GM18517 (cell line): ENCODE measurements at regions not wholly inside any gene's neighbourhood (a gene's known extent, or its start where the extent isn't known, plus 50 kb on each side); places are given as distances from the start of the nearest gene placed in this dataset.

Experiments
- ATAC-seq: cut with Tn5 transposase; IDR thresholded peaks from one replicate; pipeline ENCODE4 v1.9.1; 2021; ENCODE audit warnings: mild to moderate bottlenecking, moderate library complexity; ENCODE audit not compliant: unreplicated experiment

GRCh38 chrX:20352935-20353336 lies 86.2 kb upstream of the RPS6KA3 start:
- ATAC-seq, result peak; percentile 84

DNA sequence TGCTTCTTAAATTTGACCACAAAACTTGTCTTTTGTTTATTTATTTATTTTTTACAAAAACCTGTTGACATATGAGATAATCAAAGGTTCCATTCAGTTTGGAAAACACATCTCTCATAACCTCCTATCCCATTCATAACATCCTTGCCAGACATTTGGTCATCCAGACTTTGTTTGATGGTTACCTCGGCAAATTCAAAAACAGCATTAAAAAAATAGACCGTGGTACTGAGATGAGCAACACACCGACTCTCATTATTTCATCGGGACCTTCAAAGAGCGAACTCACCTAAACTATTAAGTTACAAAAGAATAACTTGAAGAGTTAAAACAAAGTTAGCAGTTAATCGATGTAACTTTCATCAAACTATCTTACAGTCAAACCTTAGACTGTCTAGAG lies 85.8 kb upstream of the RPS6KA3 start:
- ATAC-seq, result peak; percentile 29

GRCh38 chrX:20350596-20350995 lies 83.9 kb upstream of the RPS6KA3 start:
- ATAC-seq, result no peak

GRCh38 chrX:20348139-20348538 lies 81.4 kb upstream of the RPS6KA3 start:
- ATAC-seq, result no peak

DNA sequence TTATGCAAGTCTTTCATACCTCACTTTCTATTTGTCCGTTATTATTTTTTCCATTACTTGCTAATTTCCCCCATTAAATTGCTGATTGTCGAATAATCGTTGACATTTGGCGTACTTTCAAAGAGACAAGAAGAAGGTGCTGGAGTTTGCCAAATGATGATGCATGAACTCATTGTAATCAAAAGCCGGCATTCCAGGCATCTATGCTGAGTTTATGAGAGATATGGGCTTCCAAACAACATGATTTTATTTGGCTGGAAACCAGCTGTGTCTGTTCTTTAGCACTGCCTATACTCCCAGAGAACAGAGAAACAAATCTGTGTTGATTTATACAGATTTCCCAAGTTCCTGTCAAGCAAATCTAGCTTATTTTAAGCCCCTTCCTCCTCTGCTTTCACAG lies 80.8 kb upstream of the RPS6KA3 start:
- no peak for ATAC-seq

DNA sequence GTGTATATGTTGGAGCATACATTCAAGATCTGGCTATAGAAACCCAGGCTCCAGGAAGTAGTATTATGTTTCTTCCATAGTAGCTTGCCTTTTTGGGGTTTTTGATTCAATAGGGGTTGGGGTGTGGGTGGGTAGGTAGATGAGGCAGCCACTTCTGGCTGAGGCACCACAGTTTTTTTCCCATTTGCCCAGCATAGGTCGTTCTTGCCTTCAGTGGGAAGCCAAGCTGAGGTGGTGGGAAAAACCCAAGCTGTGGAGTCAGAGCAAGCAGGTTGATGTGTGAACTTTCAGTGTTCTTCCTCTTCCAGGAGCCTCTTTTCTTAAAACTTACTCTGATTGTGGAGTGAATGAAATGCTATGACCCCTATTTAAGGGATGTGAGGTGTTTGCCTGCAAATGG lies 67.0 kb upstream of the RPS6KA3 start:
- no peak for ATAC-seq

DNA sequence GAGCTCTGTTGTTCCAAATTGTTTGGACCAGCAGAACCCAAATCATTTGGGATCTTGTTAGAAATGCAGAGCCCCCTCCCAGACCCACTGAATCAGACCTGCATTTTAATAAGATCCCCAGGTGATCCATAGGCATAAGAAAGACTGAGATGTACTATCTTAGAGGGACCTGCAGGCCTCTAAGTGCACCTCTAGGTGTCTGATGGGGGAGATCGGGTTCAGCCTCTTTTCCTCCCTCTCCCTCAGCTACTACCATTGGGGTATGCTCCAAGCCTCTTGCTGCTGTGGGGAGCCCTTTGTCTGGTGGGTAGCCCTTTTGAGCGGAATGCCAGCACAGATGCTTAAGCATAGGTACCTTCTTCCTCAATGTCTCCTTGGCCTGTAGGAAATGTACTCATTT lies 63.8 kb upstream of the RPS6KA3 start:
- ATAC-seq, result no peak

DNA sequence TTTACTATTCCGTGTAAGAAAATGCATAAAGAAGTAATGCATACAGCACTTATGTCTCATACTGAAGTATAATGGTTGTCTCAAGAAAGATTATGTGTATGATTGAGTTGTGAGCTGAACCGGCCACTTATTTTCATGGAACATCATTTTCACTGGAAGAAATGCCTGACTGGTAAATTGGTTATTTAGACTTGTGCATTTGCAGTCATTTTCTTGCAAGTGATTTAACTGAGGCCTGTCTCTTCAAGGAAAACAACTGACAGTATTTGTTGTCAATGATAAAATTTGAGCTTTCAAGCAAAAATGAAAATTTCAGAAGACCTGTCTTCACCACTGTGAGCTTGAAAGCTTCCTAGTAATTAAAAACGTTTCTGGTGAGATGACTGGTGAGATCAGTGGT lies 62.7 kb upstream of the RPS6KA3 start:
- no peak for ATAC-seq

GRCh38 chrX:20325786-20326388 lies 59.2 kb upstream of the RPS6KA3 start:
- no peak for ATAC-seq

DNA sequence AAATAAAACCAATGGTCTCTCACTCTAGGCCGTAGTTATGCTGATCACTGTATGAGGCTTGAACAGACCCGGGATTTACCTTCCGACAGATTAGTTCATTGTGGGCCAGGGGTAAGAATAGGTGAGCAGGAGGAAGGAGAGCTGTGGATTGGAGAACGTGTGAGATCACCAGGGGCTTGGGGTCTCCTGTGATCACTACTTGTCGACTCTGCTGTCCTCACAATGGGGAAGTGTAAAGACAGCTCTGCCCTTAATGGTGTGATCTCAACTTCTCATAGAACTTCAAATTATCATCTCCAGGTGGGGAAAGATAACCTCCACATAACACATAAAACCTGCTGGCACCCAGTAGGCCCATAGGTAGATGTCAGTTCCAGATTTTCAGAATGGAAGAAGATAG lies 56.2 kb upstream of the RPS6KA3 start:
- no peak for ATAC-seq

- ATAC-seq, result peak; percentile 99
Observed at GRCh38 chrX:20320461-20321159, 53.9 kb upstream of the RPS6KA3 start.

DNA sequence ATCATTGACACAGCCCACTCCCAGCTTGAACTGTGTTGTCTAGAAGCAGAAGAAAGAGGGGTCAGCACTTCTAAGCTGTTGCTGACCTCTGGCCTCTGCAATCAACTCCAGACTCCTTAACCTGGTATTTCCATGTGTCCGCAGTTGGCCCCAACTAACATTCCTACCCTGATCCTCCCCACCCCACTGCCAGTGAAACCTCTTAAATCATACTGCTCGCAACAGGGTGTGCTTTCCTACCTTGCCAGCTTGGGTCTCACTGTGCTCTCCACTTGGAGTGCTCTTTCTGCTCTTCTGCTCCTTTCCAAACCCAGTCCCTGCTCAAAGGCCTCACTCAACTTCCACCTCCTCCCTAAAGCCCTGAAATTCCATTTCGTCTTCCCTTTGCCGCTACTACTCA lies 52.3 kb upstream of the RPS6KA3 start:
- no peak for ATAC-seq

DNA sequence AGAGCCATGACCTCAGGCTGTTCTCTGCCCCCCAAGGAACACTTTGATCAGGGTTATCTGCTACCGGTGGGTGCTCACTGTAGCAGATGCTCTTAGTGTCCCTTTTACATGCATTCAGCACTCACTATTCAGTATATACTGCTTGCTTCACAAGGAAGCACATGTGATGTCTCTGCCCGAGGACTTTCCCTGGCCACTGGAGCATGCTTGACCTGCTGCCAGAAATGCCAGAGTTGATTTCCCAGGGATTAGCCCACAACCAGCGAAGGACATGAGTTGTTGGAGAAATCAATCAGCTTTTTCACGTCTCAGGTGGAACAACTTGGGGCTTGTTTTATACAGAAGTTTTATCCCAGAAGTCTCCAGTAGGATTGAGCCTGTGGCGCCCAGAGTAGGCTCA lies 51.2 kb upstream of the RPS6KA3 start:
- ATAC-seq, result no peak
